ENCODE measurements at regions not wholly inside any gene's neighbourhood (a gene's known extent, or its start where the extent isn't known, plus 50 kb on each side); places are given as distances from the start of the nearest gene placed in this dataset.

DNA sequence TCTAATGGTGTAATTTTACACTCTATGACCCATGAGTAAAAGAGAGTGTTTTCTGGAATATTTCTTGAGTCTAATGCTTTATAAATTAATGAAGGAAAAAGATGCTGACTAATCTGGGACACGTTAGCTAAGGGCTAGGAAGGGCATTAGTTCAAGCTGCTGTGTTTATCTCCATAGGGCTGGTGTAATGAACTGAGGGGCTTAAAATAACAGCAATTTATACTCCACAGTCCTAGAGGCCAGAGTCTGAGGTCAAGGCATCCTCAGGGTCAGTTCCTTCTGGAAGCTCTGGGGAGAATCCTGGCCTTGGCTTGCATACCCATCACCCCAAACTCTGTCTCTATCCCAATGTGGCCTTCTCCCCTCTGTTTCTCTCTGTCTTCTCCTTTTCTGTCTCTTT is 105.2 kb upstream of the PFKP start:
- no peak overlapping the region for H3K4me3 ChIP-seq (ENCODE audit: low read depth in 1 of 2, low read length in 2 of 2)
- no peak overlapping the region for H3K9ac ChIP-seq (ENCODE audit: low read depth, low read length)
- DNase-seq: no peak
- no peaks in the 10 kb centered on the region for H3K4me1 ChIP-seq (ENCODE audit: insufficient read depth, low read length)
- no peak overlapping the region for H2AFZ ChIP-seq (ENCODE audit: low read depth, low read length)
- ATAC-seq (ENCODE audit: insufficient read depth, low read depth): no peak
- no peaks in the 10 kb centered on the region for H4K20me1 ChIP-seq (ENCODE audit: insufficient read depth, low read length)
- H3K27me3 ChIP-seq (ENCODE audit: insufficient read depth, low read length, poor library complexity): no peaks in the 10 kb centered on the region
- TF ChIP-seq CTCF (IDR thresholded peaks at IDR 0.05; ENCODE audit: borderline replicate concordance, extremely low read depth, low read length, poor library complexity, severe bottlenecking): no peak
- no peak for TF ChIP-seq EZH2 (IDR thresholded peaks at IDR 0.05; ENCODE audit: borderline replicate concordance, low read depth, low read length, severe bottlenecking)
- H3K9me3 ChIP-seq (ENCODE audit: insufficient read depth, low read length, severe bottlenecking): no peaks in the 10 kb centered on the region
- no peaks in the 10 kb centered on the region for H3K79me2 ChIP-seq (ENCODE audit: insufficient read depth, low read length)
- H3K4me2 ChIP-seq (ENCODE audit: insufficient read depth, low read length): no peak overlapping the region
- no peaks in the 10 kb centered on the region for H3K36me3 ChIP-seq (ENCODE audit: insufficient read depth, low read length)
- no peak overlapping the region for H3K27ac ChIP-seq (ENCODE audit: low read length)

DNA sequence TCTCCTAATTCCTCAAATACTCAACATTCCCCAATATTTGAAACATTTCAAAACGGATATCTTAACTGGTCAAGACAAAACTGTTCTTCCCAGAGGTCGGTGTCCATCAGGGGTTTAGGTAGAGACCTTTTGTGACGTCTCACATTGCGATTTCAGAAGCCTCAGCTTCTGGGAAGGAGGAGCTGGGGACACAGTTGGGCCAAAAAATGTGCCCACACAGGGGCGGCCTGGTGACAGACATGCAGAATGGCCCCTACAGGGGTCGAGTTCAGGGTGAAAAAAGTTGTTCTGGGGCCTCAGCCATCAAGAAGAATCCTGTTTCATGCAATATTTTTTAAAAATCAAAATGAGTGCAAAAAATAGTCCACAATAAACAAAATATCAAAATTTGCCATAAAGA is 108.7 kb upstream of the PFKP start:
- Histone ChIP-seq H4K20me1 (ENCODE audit: insufficient read depth, low read length) (no peaks in the 10 kb centered on the region), H3K36me3 (ENCODE audit: insufficient read depth, low read length) (no peaks in the 10 kb centered on the region), H3K27ac (ENCODE audit: low read length) (no peak overlapping the region), H3K4me1 (ENCODE audit: insufficient read depth, low read length) (no peaks in the 10 kb centered on the region), H3K79me2 (ENCODE audit: insufficient read depth, low read length) (no peaks in the 10 kb centered on the region), H3K9me3 (ENCODE audit: insufficient read depth, low read length, severe bottlenecking) (no peaks in the 10 kb centered on the region), H3K4me3 (ENCODE audit: low read depth in 1 of 2, low read length in 2 of 2) (no peak overlapping the region), H2AFZ (ENCODE audit: low read depth, low read length) (no peak overlapping the region), H3K27me3 (ENCODE audit: insufficient read depth, low read length, poor library complexity) (no peaks in the 10 kb centered on the region), H3K4me2 (ENCODE audit: insufficient read depth, low read length) (no peak overlapping the region), H3K9ac (ENCODE audit: low read depth, low read length) (no peak overlapping the region)
- ATAC-seq (ENCODE audit: insufficient read depth, low read depth): no peak
- TF ChIP-seq CTCF (IDR thresholded peaks at IDR 0.05; ENCODE audit: borderline replicate concordance, extremely low read depth, low read length, poor library complexity, severe bottlenecking) (no peak), EZH2 (IDR thresholded peaks at IDR 0.05; ENCODE audit: borderline replicate concordance, low read depth, low read length, severe bottlenecking) (no peak)
- DNase-seq: no peak

DNA sequence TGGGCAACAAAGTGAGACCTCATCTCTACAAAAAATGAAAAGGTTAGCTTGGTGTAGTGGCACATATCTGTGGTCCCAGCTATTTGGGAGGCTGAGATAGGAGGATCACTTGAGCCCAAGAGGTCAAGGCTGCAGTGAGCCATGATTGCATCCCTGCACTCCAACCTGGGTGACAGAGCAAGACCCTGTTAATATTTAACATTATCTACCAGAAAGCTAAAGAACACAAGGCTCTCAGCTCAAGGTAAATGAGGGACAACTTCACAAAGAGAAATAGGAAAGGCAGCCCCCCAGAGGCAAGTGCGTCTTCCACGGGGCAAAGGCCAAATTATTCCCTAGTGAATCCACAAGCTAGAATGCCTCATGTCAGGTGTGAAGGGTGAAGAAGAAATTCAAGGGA is 109.6 kb upstream of the PFKP start:
- no peaks in the 10 kb centered on the region for H3K36me3 ChIP-seq (ENCODE audit: insufficient read depth, low read length)
- no peak overlapping the region for H2AFZ ChIP-seq (ENCODE audit: low read depth, low read length)
- DNase-seq (no peak), ATAC-seq (ENCODE audit: insufficient read depth, low read depth) (no peak)
- H3K4me3 ChIP-seq (ENCODE audit: low read depth in 1 of 2, low read length in 2 of 2): no peak overlapping the region
- H3K9me3 ChIP-seq (ENCODE audit: insufficient read depth, low read length, severe bottlenecking): no peaks in the 10 kb centered on the region
- H3K27me3 ChIP-seq (ENCODE audit: insufficient read depth, low read length, poor library complexity): no peaks in the 10 kb centered on the region
- no peaks in the 10 kb centered on the region for H3K4me1 ChIP-seq (ENCODE audit: insufficient read depth, low read length)
- H3K9ac ChIP-seq (ENCODE audit: low read depth, low read length): no peak overlapping the region
- H3K27ac ChIP-seq (ENCODE audit: low read length): no peak overlapping the region
- H3K4me2 ChIP-seq (ENCODE audit: insufficient read depth, low read length): no peak overlapping the region
- TF ChIP-seq CTCF (IDR thresholded peaks at IDR 0.05; ENCODE audit: borderline replicate concordance, extremely low read depth, low read length, poor library complexity, severe bottlenecking): no peak
- TF ChIP-seq EZH2 (IDR thresholded peaks at IDR 0.05; ENCODE audit: borderline replicate concordance, low read depth, low read length, severe bottlenecking): no peak
- no peaks in the 10 kb centered on the region for H4K20me1 ChIP-seq (ENCODE audit: insufficient read depth, low read length)
- no peaks in the 10 kb centered on the region for H3K79me2 ChIP-seq (ENCODE audit: insufficient read depth, low read length)

GRCh38 chr10:2955064-2955463 is 112.3 kb upstream of the PFKP start:
- Histone ChIP-seq H2AFZ (ENCODE audit: low read depth, low read length) (no peak overlapping the region), H4K20me1 (ENCODE audit: insufficient read depth, low read length) (no peaks in the 10 kb centered on the region), H3K27me3 (ENCODE audit: insufficient read depth, low read length, poor library complexity) (no peaks in the 10 kb centered on the region), H3K36me3 (ENCODE audit: insufficient read depth, low read length) (no peaks in the 10 kb centered on the region), H3K9me3 (ENCODE audit: insufficient read depth, low read length, severe bottlenecking) (no peaks in the 10 kb centered on the region), H3K9ac (ENCODE audit: low read depth, low read length) (no peak overlapping the region), H3K79me2 (ENCODE audit: insufficient read depth, low read length) (no peaks in the 10 kb centered on the region), H3K4me3 (ENCODE audit: low read depth in 1 of 2, low read length in 2 of 2) (no peak overlapping the region), H3K4me2 (ENCODE audit: insufficient read depth, low read length) (no peak overlapping the region), H3K27ac (ENCODE audit: low read length) (no peak overlapping the region), H3K4me1 (ENCODE audit: insufficient read depth, low read length) (no peaks in the 10 kb centered on the region)
- TF ChIP-seq CTCF (IDR thresholded peaks at IDR 0.05; ENCODE audit: borderline replicate concordance, extremely low read depth, low read length, poor library complexity, severe bottlenecking): no peak
- no peak for TF ChIP-seq EZH2 (IDR thresholded peaks at IDR 0.05; ENCODE audit: borderline replicate concordance, low read depth, low read length, severe bottlenecking)
- no peak for ATAC-seq (ENCODE audit: insufficient read depth, low read depth)
- DNase-seq: no peak

All from DND-41 (cell line).